Stomach (tissue), 4 donors: ENCODE measurements at regions not wholly inside any gene's neighbourhood (a gene's known extent, or its start where the extent isn't known, plus 50 kb on each side); places are given as distances from the start of the nearest gene placed in this dataset.

Experiments used
- CTCF ChIP-seq, 7 experiments: fragments of 450-650 bp in 4 of 7; fragments of 200-600 bp in 3 of 7; sonication (generic) in 3 of 7; IDR thresholded peaks; one replicate each; pipeline ENCODE4 v1.5.1; 2016 to 2019; ENCODE audit warnings: antibody characterized with exemption in 7 of 7, control low read depth in 2 of 7, mild to moderate bottlenecking in 1 of 7
- EP300 ChIP-seq: sonication (generic); formaldehyde crosslinking; IDR thresholded peaks from one replicate; pipeline ENCODE4 v1.6.1; 2017; ENCODE audit warnings: antibody characterized with exemption
- POLR2A ChIP-seq, 4 donors: fragments of 450-650 bp; IDR thresholded peaks; one replicate each; pipeline ENCODE4 v1.6.1; 2016; ENCODE audit warnings: antibody characterized with exemption in 4 of 4, control low read depth in 2 of 4, mild to moderate bottlenecking in 1 of 4, moderate library complexity in 1 of 4
- POLR2AphosphoS5 ChIP-seq, 3 donors: sonication (generic); formaldehyde crosslinking; IDR thresholded peaks; one replicate each; pipeline ENCODE4 v1.6.1; 2016; ENCODE audit warnings: antibody characterized with exemption in 3 of 3

GRCh38 chr5:74059706-74060105 is 433.7 kb downstream of the ARHGEF28 start:
- TF ChIP-seq POLR2A (IDR thresholded peaks at IDR 0.05) (no peak), CTCF (IDR thresholded peaks at IDR 0.05) (no peak), EP300 (no peak), POLR2AphosphoS5 (IDR thresholded peaks at IDR 0.05) (no peak)
